IMR-90 (cell line): ENCODE measurements at regions not wholly inside any gene's neighbourhood (a gene's known extent, or its start where the extent isn't known, plus 50 kb on each side); places are given as distances from the start of the nearest gene placed in this dataset.

Source experiments
- ATAC-seq: fragments of 200-7000 bp; cut with Tn5 transposase; 2 replicates; pipeline ENCODE4 v1.9.1; 2020; ENCODE audit warnings: low read depth, mild to moderate bottlenecking, moderate library complexity
- BruUV-seq: library from RNA; stranded (reverse); fragments of 400-500 nt; replicated peaks from 2 replicates; lab custom pipeline; 2021; lab: Mats Ljungman, UMichigan
- CTCF ChIA-PET: fragments of 300-600 bp; formaldehyde crosslinking; extraction: SDS; loops from one replicate; lab custom pipeline; 2021; ENCODE audit warnings: antibody characterized with exemption; lab: Yijun Ruan, JAX
- POLR2A ChIA-PET: fragments of 300-600 bp; sonication (Branson Sonifier 250); formaldehyde crosslinking; loops from one replicate; lab custom pipeline; 2022; ENCODE audit warnings: antibody characterized with exemption; ENCODE audit not compliant: unreplicated experiment; lab: Charles Lee
- DNase-seq: peaks from one replicate; pipeline ENCODE4 v3.0.0; 2013
- H2AFZ ChIP-seq: replicated peaks from 2 replicates; pipeline ENCODE3; 2013; ENCODE audit warnings: low read length, mild to moderate bottlenecking; ENCODE audit not compliant: poor library complexity
- H2AK5ac ChIP-seq: 2 replicates; pipeline ENCODE4 v1.6.1; 2013; ENCODE audit warnings: low read depth, low read length, inconsistent platforms
- H2AK9ac ChIP-seq: replicated peaks from 2 replicates; pipeline ENCODE3; 2013; ENCODE audit warnings: mild to moderate bottlenecking, low read depth, low read length, moderate library complexity; ENCODE audit not compliant: poor library complexity
- H2BK120ac ChIP-seq: 2 replicates; pipeline ENCODE4 v1.6.1; 2013; ENCODE audit warnings: low read depth, low read length, inconsistent platforms
- H2BK15ac ChIP-seq: 3 replicates; pipeline ENCODE4 v1.6.1; 2013; ENCODE audit warnings: low read depth, low read length, inconsistent platforms
- H2BK20ac ChIP-seq: 2 replicates; pipeline ENCODE4 v1.6.1; 2013; ENCODE audit warnings: low read depth, mild to moderate bottlenecking, inconsistent platforms, low read length, moderate library complexity
- H2BK5ac ChIP-seq: 2 replicates; pipeline ENCODE4 v1.6.1; 2013; ENCODE audit warnings: mild to moderate bottlenecking, low read depth, low read length, inconsistent platforms; ENCODE audit not compliant: poor library complexity, severe bottlenecking
- H3K14ac ChIP-seq: replicated peaks from 2 replicates; pipeline ENCODE4 v1.6.1; 2013; ENCODE audit warnings: low read depth, low read length, inconsistent platforms
- H3K18ac ChIP-seq: 2 replicates; pipeline ENCODE4 v1.6.1; 2013; ENCODE audit warnings: low read depth, low read length, control low read depth
- H3K23ac ChIP-seq: 2 replicates; pipeline ENCODE4 v1.6.1; 2013; ENCODE audit warnings: low read depth, low read length, inconsistent platforms
- H3K27ac ChIP-seq: 2 replicates; pipeline ENCODE4 v1.5.1; 2013; ENCODE audit warnings: mild to moderate bottlenecking, control low read depth, low read length; ENCODE audit not compliant: insufficient read depth
- H3K27me3 ChIP-seq: 2 replicates; pipeline ENCODE4 v1.6.1; 2013; ENCODE audit warnings: low read length; ENCODE audit not compliant: control insufficient read depth, insufficient read depth
- H3K36me3 ChIP-seq: 2 replicates; pipeline ENCODE4 v1.6.1; 2013; ENCODE audit warnings: low read length, mixed read lengths; ENCODE audit not compliant: control insufficient read depth, insufficient read depth
- H3K4ac ChIP-seq: 2 replicates; pipeline ENCODE4 v1.6.1; 2013; ENCODE audit warnings: low read depth, low read length, inconsistent platforms
- H3K4me1 ChIP-seq: 2 replicates; pipeline ENCODE4 v1.6.1; 2013; ENCODE audit warnings: low read length, mixed read lengths; ENCODE audit not compliant: control insufficient read depth, insufficient read depth
- H3K4me2 ChIP-seq: 2 replicates; pipeline ENCODE4 v1.6.1; 2013; ENCODE audit warnings: low read depth, mild to moderate bottlenecking, control low read depth, low read length, moderate library complexity
- H3K4me3 ChIP-seq: 2 replicates; pipeline ENCODE4 v1.5.1; 2013; ENCODE audit warnings: low read depth, mild to moderate bottlenecking, control low read depth, low read length, moderate library complexity; ENCODE audit not compliant: insufficient read depth
- H3K56ac ChIP-seq: 2 replicates; pipeline ENCODE4 v1.6.1; 2013; ENCODE audit warnings: low read length, inconsistent platforms; ENCODE audit not compliant: insufficient read depth; ENCODE audit errors: extremely low read depth
- H3K79me1 ChIP-seq, 2 experiments: 2 replicates each; pipeline ENCODE4 v1.6.1; 2013; ENCODE audit warnings: low read length in 2 of 2, inconsistent platforms in 1 of 2, low read depth in 1 of 2
- H3K9ac ChIP-seq: 2 replicates; pipeline ENCODE4 v1.6.1; 2013; ENCODE audit warnings: low read depth, low read length, control low read depth
- H3K9me1 ChIP-seq: 2 replicates; pipeline ENCODE4 v1.6.1; 2013; ENCODE audit warnings: low read length, inconsistent platforms; ENCODE audit not compliant: insufficient read depth
- H3K9me3 ChIP-seq: 2 replicates; pipeline ENCODE4 v1.6.1; 2013; ENCODE audit warnings: low read length; ENCODE audit not compliant: control insufficient read depth, insufficient read depth
- H4K20me1 ChIP-seq: 2 replicates; pipeline ENCODE4 v1.6.1; 2013; ENCODE audit warnings: low read length, inconsistent platforms; ENCODE audit not compliant: insufficient read depth
- H4K5ac ChIP-seq: 2 replicates; pipeline ENCODE4 v1.6.1; 2013; ENCODE audit warnings: mild to moderate bottlenecking, low read depth, low read length, control low read depth
- H4K8ac ChIP-seq, 2 experiments: 2 replicates each; pipeline ENCODE4 v1.6.1; 2013; ENCODE audit warnings: low read depth in 2 of 2, low read length in 2 of 2, control low read depth in 1 of 2, inconsistent platforms in 1 of 2
- H4K91ac ChIP-seq: 2 replicates; pipeline ENCODE4 v1.6.1; 2013; ENCODE audit warnings: low read depth, low read length, inconsistent platforms; ENCODE audit not compliant: insufficient read depth
- BHLHE40 ChIP-seq: fragments of 150-350 bp; IDR thresholded peaks from 2 replicates; pipeline ENCODE4 v1.6.1; 2016; ENCODE audit warnings: mild to moderate bottlenecking, low read depth, low read length
- CEBPB ChIP-seq: IDR thresholded peaks from 2 replicates; pipeline ENCODE4 v1.6.1; 2012; ENCODE audit warnings: low read depth, low read length, improper control_type of control experiment
- CHD1 ChIP-seq: IDR thresholded peaks from 2 replicates; pipeline ENCODE4 v1.6.1; 2012; ENCODE audit warnings: low read depth, low read length, improper control_type of control experiment
- CTCF ChIP-seq: conservative IDR thresholded peaks from 2 replicates; pipeline ENCODE4 v1.5.1; 2012; ENCODE audit warnings: mild to moderate bottlenecking, low read depth, low read length, improper control_type of control experiment
- ELK1 ChIP-seq: fragments of 150-350 bp; IDR thresholded peaks from 2 replicates; pipeline ENCODE4 v1.6.1; 2016; ENCODE audit warnings: low read depth, mild to moderate bottlenecking, low read length, moderate library complexity, borderline replicate concordance
- FOS ChIP-seq: fragments of 150-350 bp; IDR thresholded peaks from 2 replicates; pipeline ENCODE4 v1.6.1; 2016; ENCODE audit warnings: low read depth, low read length
- MAZ ChIP-seq: IDR thresholded peaks from 2 replicates; pipeline ENCODE4 v1.6.1; 2012; ENCODE audit warnings: low read depth, mild to moderate bottlenecking, low read length, improper control_type of control experiment, moderate library complexity, borderline replicate concordance
- MXI1 ChIP-seq: IDR thresholded peaks from 2 replicates; pipeline ENCODE4 v1.6.1; 2012; ENCODE audit warnings: low read depth, mild to moderate bottlenecking, low read length, moderate library complexity, borderline replicate concordance
- POLR2A ChIP-seq: IDR thresholded peaks from 2 replicates; pipeline ENCODE4 v1.6.1; 2012; ENCODE audit warnings: mild to moderate bottlenecking, low read depth, low read length
- RAD21 ChIP-seq: IDR thresholded peaks from 2 replicates; pipeline ENCODE4 v1.6.1; 2012; ENCODE audit warnings: low read length, improper control_type of control experiment
- RCOR1 ChIP-seq: IDR thresholded peaks from 2 replicates; pipeline ENCODE4 v1.6.1; 2012; ENCODE audit warnings: mild to moderate bottlenecking, low read length, improper control_type of control experiment; ENCODE audit not compliant: insufficient replicate concordance
- RFX5 ChIP-seq: IDR thresholded peaks from 2 replicates; pipeline ENCODE4 v1.8.0; 2012; ENCODE audit warnings: low read depth, mild to moderate bottlenecking, low read length, moderate library complexity
- USF2 ChIP-seq: fragments of 150-350 bp; IDR thresholded peaks from 2 replicates; pipeline ENCODE4 v1.6.1; 2017; ENCODE audit warnings: mild to moderate bottlenecking, antibody characterized with exemption, low read length, low read depth
- WGBS, 2 experiments: methylation state at CpG; one replicate each; pipeline versions ENCODE4 v1.1.5 to v1.1.7; 2013; ENCODE audit warnings: missing lambda C conversion rate in 2 of 2; ENCODE audit not compliant: insufficient read length in 1 of 2; ENCODE audit errors: extremely low coverage in 2 of 2; 5-methylcytosine and 5-hydroxymethylcytosine counted together
- dilution Hi-C: fragments of 300-500 bp; cut with HindIII; formaldehyde crosslinking; loops from one replicate; pipeline ENCODE4 v1.14.3; 2018; ENCODE audit warnings: low sequenced_read_pairs; ENCODE audit not compliant: unreplicated experiment
- in situ Hi-C: fragments of 300-500 bp; cut with MboI; formaldehyde crosslinking; loops from 3 replicates; pipeline ENCODE4 v1.14.3; 2019; ENCODE audit warnings: low sequenced_read_pairs, inconsistent platforms, mixed read lengths
- intact Hi-C: fragments of 100-400 bp; cut with micrococcal nuclease; formaldehyde crosslinking; loops from 2 replicates; pipeline ENCODE4 v1.10.0; 2022

- dilution Hi-C loops: no loop called here
- no peak overlapping the region for H3K4me3 ChIP-seq
- H2BK15ac ChIP-seq: no peak overlapping the region
- no peaks in the 10 kb centered on the region for H3K4me1 ChIP-seq
- no peak overlapping the region for H3K56ac ChIP-seq
- in situ Hi-C loops: no loop called here
- DNase-seq (no peak), ATAC-seq (no peak)
- BruUV-seq: no TSS peak
- H2BK20ac ChIP-seq: no peak overlapping the region
- H3K9me3 ChIP-seq: no peaks in the 10 kb centered on the region
- WGBS, 2 experiments: no CpG with 5 or more reads among the region's 8 CpGs
- no peak overlapping the region for H2AK9ac ChIP-seq
- no peaks in the 10 kb centered on the region for H3K79me1 ChIP-seq
- no peak overlapping the region for H2BK120ac ChIP-seq
- no peak overlapping the region for H3K9ac ChIP-seq
- intact Hi-C loops: no loop called here
- TF ChIP-seq POLR2A (no peak), RFX5 (no peak), USF2 (no peak), FOS (no peak), RCOR1 (no peak), MAZ (no peak), BHLHE40 (no peak), CEBPB (no peak), CTCF (no peak), MXI1 (no peak), CHD1 (no peak), ELK1 (no peak), RAD21 (no peak)
- H4K5ac ChIP-seq: no peak overlapping the region
- H2AFZ ChIP-seq: no peak overlapping the region
- peaks cover 5% of the 10 kb centered on the region; the same call in 1 of the 2 replicates for H3K9me1 ChIP-seq
- H3K14ac ChIP-seq: no peak overlapping the region
- peaks cover 2% of the 10 kb centered on the region for H3K27me3 ChIP-seq
- CTCF ChIA-PET: no interaction called here
- POLR2A ChIA-PET: no interaction called here
- no peak overlapping the region for H4K8ac ChIP-seq
- H2BK5ac ChIP-seq: no peak overlapping the region
- H4K91ac ChIP-seq: no peak overlapping the region
- no peaks in the 10 kb centered on the region for H3K36me3 ChIP-seq
- H3K18ac ChIP-seq: no peak overlapping the region
- H3K27ac ChIP-seq: no peak overlapping the region
- no peak overlapping the region for H2AK5ac ChIP-seq
- no peak overlapping the region for H3K4ac ChIP-seq
- H3K23ac ChIP-seq: no peak overlapping the region
- H4K20me1 ChIP-seq: no peaks in the 10 kb centered on the region
- H3K4me2 ChIP-seq: no peak overlapping the region
These were observed 94.9 kb upstream of the ATP2B2 start for GRCh38 chr3:10600296-10600714.
